ENCODE measurements at regions not wholly inside any gene's neighbourhood (a gene's known extent, or its start where the extent isn't known, plus 50 kb on each side); places are given as distances from the start of the nearest gene placed in this dataset.
"Not testable (repeated sequence)": the region's sequence is repeated elsewhere in the genome, so short reads cannot be mapped to it uniquely, and the experiment has no call there.

- Histone ChIP-seq H3K4me1 (no peaks in the 10 kb centered on the region), H3K36me3 (no peaks in the 10 kb centered on the region), H3K4me3 (no peak overlapping the region), H3K9me3 (peaks cover 0 to 47% of the 10 kb centered on the region in 2 donors), H3K27ac (no peak overlapping the region), H3K27me3 (no peaks in the 10 kb centered on the region)
- DNase-seq (ENCODE audit: low spot score): no peak
- TF ChIP-seq, protein P1, sequence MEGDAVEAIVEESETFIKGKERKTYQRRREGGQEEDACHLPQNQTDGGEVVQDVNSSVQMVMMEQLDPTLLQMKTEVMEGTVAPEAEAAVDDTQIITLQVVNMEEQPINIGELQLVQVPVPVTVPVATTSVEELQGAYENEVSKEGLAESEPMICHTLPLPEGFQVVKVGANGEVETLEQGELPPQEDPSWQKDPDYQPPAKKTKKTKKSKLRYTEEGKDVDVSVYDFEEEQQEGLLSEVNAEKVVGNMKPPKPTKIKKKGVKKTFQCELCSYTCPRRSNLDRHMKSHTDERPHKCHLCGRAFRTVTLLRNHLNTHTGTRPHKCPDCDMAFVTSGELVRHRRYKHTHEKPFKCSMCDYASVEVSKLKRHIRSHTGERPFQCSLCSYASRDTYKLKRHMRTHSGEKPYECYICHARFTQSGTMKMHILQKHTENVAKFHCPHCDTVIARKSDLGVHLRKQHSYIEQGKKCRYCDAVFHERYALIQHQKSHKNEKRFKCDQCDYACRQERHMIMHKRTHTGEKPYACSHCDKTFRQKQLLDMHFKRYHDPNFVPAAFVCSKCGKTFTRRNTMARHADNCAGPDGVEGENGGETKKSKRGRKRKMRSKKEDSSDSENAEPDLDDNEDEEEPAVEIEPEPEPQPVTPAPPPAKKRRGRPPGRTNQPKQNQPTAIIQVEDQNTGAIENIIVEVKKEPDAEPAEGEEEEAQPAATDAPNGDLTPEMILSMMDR (IDR thresholded peaks at IDR 0.05): no peak
Measured at GRCh38 chr6:74510878-74511277, 695.0 kb downstream of the COL12A1 start.

DNA sequence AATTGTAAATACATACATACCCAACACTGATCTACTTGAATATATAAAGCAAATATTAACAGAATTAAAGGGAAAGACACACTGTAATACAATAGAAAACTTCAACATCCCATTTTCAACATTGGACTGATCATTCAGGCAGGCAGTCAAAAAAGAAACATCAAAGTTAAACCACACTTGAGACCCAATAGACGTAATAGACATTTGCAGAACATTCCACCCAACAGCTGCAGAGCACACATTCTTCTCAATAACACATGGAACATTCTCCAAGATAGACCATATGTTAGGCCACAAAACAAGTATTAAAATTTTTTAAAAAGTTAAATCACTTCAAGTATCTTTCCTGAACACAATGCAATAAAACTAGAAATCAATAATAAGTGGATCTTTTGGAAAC is 698.2 kb downstream of the COL12A1 start:
- no peaks in the 10 kb centered on the region for H3K4me1 ChIP-seq
- H3K4me3 ChIP-seq: no peak overlapping the region
- no peaks in the 10 kb centered on the region for H3K36me3 ChIP-seq
- H3K27me3 ChIP-seq: no peaks in the 10 kb centered on the region
- peaks cover 0 to 57% of the 10 kb centered on the region in 2 donors for H3K9me3 ChIP-seq
- TF ChIP-seq, protein P1 (IDR thresholded peaks at IDR 0.05): no peak
- no peak overlapping the region for H3K27ac ChIP-seq
- no peak for DNase-seq (ENCODE audit: low spot score)

- peaks cover 0 to 47% of the 10 kb centered on the region in 2 donors for H3K9me3 ChIP-seq
- H3K4me1 ChIP-seq: no peaks in the 10 kb centered on the region
- no peaks in the 10 kb centered on the region for H3K36me3 ChIP-seq
- H3K27me3 ChIP-seq: no peaks in the 10 kb centered on the region
- H3K4me3 ChIP-seq: no peak overlapping the region
- TF ChIP-seq, protein P1 (IDR thresholded peaks at IDR 0.05): no peak
- DNase-seq (ENCODE audit: low spot score): no peak
- H3K27ac ChIP-seq: no peak overlapping the region
Measured at GRCh38 chr6:74505391-74505790, 700.5 kb downstream of the COL12A1 start.

GRCh38 chr6:74504941-74505340 is 700.9 kb downstream of the COL12A1 start:
- no peak overlapping the region for H3K27ac ChIP-seq
- TF ChIP-seq, protein P1 (IDR thresholded peaks at IDR 0.05): no peak
- no peaks in the 10 kb centered on the region for H3K36me3 ChIP-seq
- H3K9me3 ChIP-seq: peaks cover 0 to 43% of the 10 kb centered on the region in 2 donors
- no peaks in the 10 kb centered on the region for H3K27me3 ChIP-seq
- no peak overlapping the region for H3K4me3 ChIP-seq
- H3K4me1 ChIP-seq: no peaks in the 10 kb centered on the region
- no peak for DNase-seq (ENCODE audit: low spot score)

GRCh38 chr6:74492587-74492986 is 713.3 kb downstream of the COL12A1 start:
- Histone ChIP-seq H3K9me3 (no peaks in the 10 kb centered on the region), H3K4me3 (no peak overlapping the region), H3K4me1 (no peaks in the 10 kb centered on the region), H3K27me3 (no peaks in the 10 kb centered on the region), H3K27ac (no peak overlapping the region), H3K36me3 (no peaks in the 10 kb centered on the region)
- no peak for DNase-seq (ENCODE audit: low spot score)
- TF ChIP-seq, protein P1 (IDR thresholded peaks at IDR 0.05): no peak

- Histone ChIP-seq H3K36me3 (no peaks in the 10 kb centered on the region), H3K27me3 (no peaks in the 10 kb centered on the region), H3K4me3 (no peak overlapping the region), H3K4me1 (no peaks in the 10 kb centered on the region), H3K9me3 (no peaks in the 10 kb centered on the region), H3K27ac (no peak overlapping the region)
- no peak for DNase-seq (ENCODE audit: low spot score)
- TF ChIP-seq, protein P1 (IDR thresholded peaks at IDR 0.05): no peak
Measured at GRCh38 chr6:74491844-74492374, 713.9 kb downstream of the COL12A1 start.

DNA sequence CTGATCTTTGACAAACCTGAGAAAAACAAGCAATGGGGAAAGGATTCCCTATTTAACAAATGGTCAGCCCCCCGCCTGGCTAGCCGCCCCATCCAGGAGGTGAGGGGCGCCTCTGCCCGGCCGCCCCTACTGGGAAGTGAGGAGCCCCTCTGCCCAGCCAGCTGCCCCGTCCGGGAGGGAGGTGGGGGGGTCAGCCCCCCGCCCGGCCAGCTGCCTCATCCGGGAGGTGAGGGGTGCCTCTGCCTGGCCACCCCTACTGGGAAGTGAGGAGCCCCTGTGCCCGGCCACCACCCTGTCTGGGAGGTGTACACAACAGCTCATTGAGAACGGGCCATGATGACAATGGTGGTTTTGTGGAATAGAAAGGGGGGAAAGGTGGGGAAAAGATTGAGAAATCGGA is 717.1 kb downstream of the COL12A1 start:
- not testable (repeated sequence) for H3K27ac ChIP-seq

More for the DNA sequence above, 717.1 kb downstream of the COL12A1 start:
- not testable (repeated sequence) for DNase-seq (ENCODE audit: low spot score); H3K36me3 ChIP-seq; H3K27me3 ChIP-seq; H3K4me1 ChIP-seq; H3K9me3 ChIP-seq; H3K4me3 ChIP-seq
